Upper lobe of right lung (tissue), 1 donor: ENCODE measurements at regions not wholly inside any gene's neighbourhood (a gene's known extent, or its start where the extent isn't known, plus 50 kb on each side); places are given as distances from the start of the nearest gene placed in this dataset.
A peak's percentile ranks its signal among the peaks of the same experiment; 100 is the strongest.

Experiments used
- ATAC-seq: fragments of 200-7000 bp; cut with Tn5 transposase; one replicate; pipeline ENCODE4 v1.9.1; 2020; ENCODE audit warnings: mild to moderate bottlenecking, moderate library complexity
- DNase-seq: peaks from one replicate; pipeline ENCODE4 v3.0.0-alpha.2; 2020
- H3K27ac ChIP-seq: fragments of 200-600 bp; one replicate; pipeline ENCODE4 v1.8.0; 2022
- H3K27me3 ChIP-seq: fragments of 200-600 bp; one replicate; pipeline ENCODE4 v1.8.0; 2022; ENCODE audit warnings: mild to moderate bottlenecking
- H3K36me3 ChIP-seq: fragments of 200-600 bp; one replicate; pipeline ENCODE4 v1.8.0; 2022
- H3K4me1 ChIP-seq: fragments of 200-600 bp; one replicate; pipeline ENCODE4 v1.8.0; 2022
- H3K4me3 ChIP-seq: fragments of 200-600 bp; one replicate; pipeline ENCODE4 v1.8.0; 2022; ENCODE audit warnings: mild to moderate bottlenecking
- H3K9me3 ChIP-seq: fragments of 200-600 bp; one replicate; pipeline ENCODE4 v1.8.0; 2022
- intact Hi-C: fragments of 100-400 bp; cut with DNase I; formaldehyde crosslinking; loops from one replicate; pipeline ENCODE4 v1.11.0; 2022
- TF ChIP-seq, protein P1 (sequence below): fragments of 200-600 bp; IDR thresholded peaks from one replicate; pipeline ENCODE4 v1.8.0; 2022; ENCODE audit warnings: antibody characterized with exemption
- donor health status: DM: no; HTN: yes; CAD: no; lungs with severe emphysema.

DNA sequence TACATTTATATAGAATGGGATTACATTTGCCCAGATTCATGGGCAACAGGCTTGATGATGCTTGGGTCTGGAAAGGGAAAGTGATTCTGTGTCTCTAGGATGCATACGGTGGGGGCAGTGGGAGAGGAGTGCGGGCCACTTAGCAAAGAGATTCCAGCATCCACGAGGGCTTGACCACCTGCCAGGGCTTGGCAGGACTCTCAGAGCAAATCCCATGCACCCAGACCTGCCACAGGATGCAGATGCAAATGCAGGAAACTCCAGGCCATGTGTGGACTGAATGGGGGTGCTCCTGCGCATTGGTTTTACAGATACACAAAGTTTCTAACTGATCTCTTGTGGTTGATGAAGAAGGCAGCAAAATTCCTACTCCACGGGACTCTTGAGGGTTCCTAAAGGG, 334.7 kb downstream of the CYRIA start:
- Histone ChIP-seq H3K27me3 (no peaks in the 10 kb centered on the region), H3K36me3 (no peaks in the 10 kb centered on the region), H3K4me1 (no peaks in the 10 kb centered on the region), H3K9me3 (no peaks in the 10 kb centered on the region), H3K4me3 (no peak overlapping the region), H3K27ac (no peak overlapping the region)
- intact Hi-C loops: no loop called here
- DNase-seq (no peak), ATAC-seq (no peak)
- TF ChIP-seq, protein P1, sequence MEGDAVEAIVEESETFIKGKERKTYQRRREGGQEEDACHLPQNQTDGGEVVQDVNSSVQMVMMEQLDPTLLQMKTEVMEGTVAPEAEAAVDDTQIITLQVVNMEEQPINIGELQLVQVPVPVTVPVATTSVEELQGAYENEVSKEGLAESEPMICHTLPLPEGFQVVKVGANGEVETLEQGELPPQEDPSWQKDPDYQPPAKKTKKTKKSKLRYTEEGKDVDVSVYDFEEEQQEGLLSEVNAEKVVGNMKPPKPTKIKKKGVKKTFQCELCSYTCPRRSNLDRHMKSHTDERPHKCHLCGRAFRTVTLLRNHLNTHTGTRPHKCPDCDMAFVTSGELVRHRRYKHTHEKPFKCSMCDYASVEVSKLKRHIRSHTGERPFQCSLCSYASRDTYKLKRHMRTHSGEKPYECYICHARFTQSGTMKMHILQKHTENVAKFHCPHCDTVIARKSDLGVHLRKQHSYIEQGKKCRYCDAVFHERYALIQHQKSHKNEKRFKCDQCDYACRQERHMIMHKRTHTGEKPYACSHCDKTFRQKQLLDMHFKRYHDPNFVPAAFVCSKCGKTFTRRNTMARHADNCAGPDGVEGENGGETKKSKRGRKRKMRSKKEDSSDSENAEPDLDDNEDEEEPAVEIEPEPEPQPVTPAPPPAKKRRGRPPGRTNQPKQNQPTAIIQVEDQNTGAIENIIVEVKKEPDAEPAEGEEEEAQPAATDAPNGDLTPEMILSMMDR: no peak

DNA sequence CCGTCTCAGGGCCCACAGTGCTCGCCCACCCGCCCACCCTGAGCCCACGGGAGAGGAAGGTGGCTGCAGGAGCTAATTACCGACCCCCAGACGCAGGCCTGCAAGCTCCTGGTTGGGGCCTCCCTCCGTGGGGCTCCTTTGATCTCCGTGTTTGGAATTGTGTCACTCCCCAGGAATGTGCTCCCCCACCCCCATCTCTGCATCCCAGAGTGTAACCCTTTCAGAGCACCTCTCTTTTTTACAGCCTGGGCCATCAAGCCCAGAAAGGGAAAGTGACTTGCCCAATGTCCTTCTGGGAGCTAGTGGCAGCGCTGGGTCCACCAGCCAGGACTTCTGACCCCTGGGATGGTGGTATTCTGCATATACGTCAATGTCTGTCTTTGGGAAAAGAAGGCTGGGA, 335.1 kb downstream of the CYRIA start:
- ATAC-seq: peak; percentile 53
- no peak for DNase-seq
- no peaks in the 10 kb centered on the region for H3K4me1 ChIP-seq

GRCh38 chr2:16330012-16330411, 335.6 kb downstream of the CYRIA start:
- Histone ChIP-seq H3K27ac (no peak overlapping the region), H3K4me1 (no peaks in the 10 kb centered on the region), H3K4me3 (no peak overlapping the region), H3K36me3 (no peaks in the 10 kb centered on the region), H3K9me3 (no peaks in the 10 kb centered on the region), H3K27me3 (no peaks in the 10 kb centered on the region)
- intact Hi-C loops: no loop called here
- DNase-seq (no peak), ATAC-seq (no peak)
- TF ChIP-seq, protein P1: no peak

More for the DNA sequence above, 335.1 kb downstream of the CYRIA start:
- Histone ChIP-seq H3K4me3 (no peak overlapping the region), H3K9me3 (no peaks in the 10 kb centered on the region), H3K36me3 (no peaks in the 10 kb centered on the region), H3K27me3 (no peaks in the 10 kb centered on the region), H3K27ac (no peak overlapping the region)
- TF ChIP-seq, protein P1: no peak
- intact Hi-C loops: no loop called here

GRCh38 chr2:16329421-16329820, 336.2 kb downstream of the CYRIA start:
- Histone ChIP-seq H3K27ac (no peak overlapping the region), H3K36me3 (no peaks in the 10 kb centered on the region), H3K9me3 (no peaks in the 10 kb centered on the region), H3K4me1 (no peaks in the 10 kb centered on the region), H3K4me3 (no peak overlapping the region), H3K27me3 (no peaks in the 10 kb centered on the region)
- TF ChIP-seq, protein P1: no peak
- intact Hi-C loops: no loop called here
- ATAC-seq (no peak), DNase-seq (no peak)

- DNase-seq: no peak
- TF ChIP-seq, protein P1: no peak
- no peak for ATAC-seq
- Histone ChIP-seq H3K4me1 (no peaks in the 10 kb centered on the region), H3K27ac (no peak overlapping the region), H3K36me3 (no peaks in the 10 kb centered on the region), H3K9me3 (no peaks in the 10 kb centered on the region), H3K4me3 (no peak overlapping the region), H3K27me3 (no peaks in the 10 kb centered on the region)
- intact Hi-C loops: no loop called here
Observed at GRCh38 chr2:16328521-16329190, 337.0 kb downstream of the CYRIA start.

DNA sequence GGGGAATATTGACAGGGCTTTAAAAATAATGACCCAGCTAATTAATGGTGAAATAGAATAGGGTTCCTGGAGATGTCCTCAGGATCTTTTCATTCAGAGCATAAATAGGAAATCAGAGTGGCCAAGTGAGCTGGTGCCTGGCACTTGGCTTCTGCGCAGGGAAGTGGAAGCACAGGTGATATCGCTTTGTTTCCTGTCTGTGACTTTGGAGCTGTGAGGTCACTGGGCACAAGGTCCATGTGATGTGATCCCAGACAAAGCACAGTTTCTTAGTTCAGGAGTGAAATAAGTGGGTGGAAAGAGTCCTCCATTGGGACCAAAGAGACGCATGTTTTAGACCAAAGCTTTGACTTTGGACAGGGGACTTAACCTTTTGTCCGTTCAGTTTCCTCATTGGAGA, 338.3 kb downstream of the CYRIA start:
- H3K4me1 ChIP-seq: no peaks in the 10 kb centered on the region
- no peak for DNase-seq
- intact Hi-C loops: no loop called here
- no peaks in the 10 kb centered on the region for H3K27me3 ChIP-seq
- TF ChIP-seq, protein P1: no peak
- H3K9me3 ChIP-seq: no peaks in the 10 kb centered on the region
- no peak for ATAC-seq
- H3K4me3 ChIP-seq: no peak overlapping the region
- no peaks in the 10 kb centered on the region for H3K36me3 ChIP-seq
- no peak overlapping the region for H3K27ac ChIP-seq
